Chondrocyte (in vitro differentiated cells): ENCODE measurements at regions not wholly inside any gene's neighbourhood (a gene's known extent, or its start where the extent isn't known, plus 50 kb on each side); places are given as distances from the start of the nearest gene placed in this dataset.

Experiments used
- DNase-seq: peaks from one replicate; pipeline ENCODE4 v3.0.0; 2021; ENCODE audit warnings: mixed read lengths, low spot score
- H3K27ac Mint-ChIP-seq: one replicate; pipeline ENCODE4 v1.8.0; 2021; ENCODE audit warnings: mild to moderate bottlenecking, moderate library complexity, mixed read lengths; ENCODE audit not compliant: unreplicated experiment
- H3K27me3 Mint-ChIP-seq: 2 replicates; pipeline ENCODE4 v1.8.0; 2021; ENCODE audit warnings: low read depth, mixed read lengths
- H3K36me3 Mint-ChIP-seq: 2 replicates; pipeline ENCODE4 v1.8.0; 2021; ENCODE audit warnings: low read depth, mixed read lengths
- H3K4me1 Mint-ChIP-seq: 2 replicates; pipeline ENCODE4 v1.8.0; 2021; ENCODE audit warnings: low read depth, mild to moderate bottlenecking, mixed read lengths
- H3K4me3 Mint-ChIP-seq: one replicate; pipeline ENCODE4 v1.8.0; 2021; ENCODE audit warnings: mild to moderate bottlenecking, moderate library complexity, mixed read lengths; ENCODE audit not compliant: unreplicated experiment
- H3K9me3 Mint-ChIP-seq: 2 replicates; pipeline ENCODE4 v1.8.0; 2021; ENCODE audit warnings: low read depth, mixed read lengths
- TF ChIP-seq, protein P1 (sequence below): fragments of 200-600 bp; sonication (generic); IDR thresholded peaks from 2 replicates; pipeline ENCODE4 v1.5.0; 2021; ENCODE audit warnings: antibody characterized with exemption, mild to moderate bottlenecking, moderate library complexity

DNA sequence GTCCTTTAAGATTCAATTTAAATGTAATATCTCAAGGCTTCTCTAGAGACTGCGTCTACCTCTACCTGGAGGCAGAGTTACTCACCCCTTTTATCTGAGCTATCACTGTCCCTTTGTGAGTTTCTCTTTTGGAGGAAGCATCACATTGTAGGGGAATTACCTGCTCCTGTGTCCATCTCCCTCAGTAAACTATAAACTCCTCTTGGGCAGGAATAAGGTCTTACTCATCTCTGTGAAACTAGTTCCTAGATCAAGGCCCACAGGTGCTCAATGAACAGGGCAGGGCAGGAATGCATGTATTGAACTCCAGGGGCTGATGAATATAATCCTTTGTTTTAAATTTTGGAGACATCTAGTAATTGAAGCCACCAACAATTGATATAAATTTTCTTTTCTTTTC is 139.8 kb upstream of the ERCC6L2 start:
- H3K27ac Mint-ChIP-seq: no peak overlapping the region
- TF ChIP-seq, protein P1, sequence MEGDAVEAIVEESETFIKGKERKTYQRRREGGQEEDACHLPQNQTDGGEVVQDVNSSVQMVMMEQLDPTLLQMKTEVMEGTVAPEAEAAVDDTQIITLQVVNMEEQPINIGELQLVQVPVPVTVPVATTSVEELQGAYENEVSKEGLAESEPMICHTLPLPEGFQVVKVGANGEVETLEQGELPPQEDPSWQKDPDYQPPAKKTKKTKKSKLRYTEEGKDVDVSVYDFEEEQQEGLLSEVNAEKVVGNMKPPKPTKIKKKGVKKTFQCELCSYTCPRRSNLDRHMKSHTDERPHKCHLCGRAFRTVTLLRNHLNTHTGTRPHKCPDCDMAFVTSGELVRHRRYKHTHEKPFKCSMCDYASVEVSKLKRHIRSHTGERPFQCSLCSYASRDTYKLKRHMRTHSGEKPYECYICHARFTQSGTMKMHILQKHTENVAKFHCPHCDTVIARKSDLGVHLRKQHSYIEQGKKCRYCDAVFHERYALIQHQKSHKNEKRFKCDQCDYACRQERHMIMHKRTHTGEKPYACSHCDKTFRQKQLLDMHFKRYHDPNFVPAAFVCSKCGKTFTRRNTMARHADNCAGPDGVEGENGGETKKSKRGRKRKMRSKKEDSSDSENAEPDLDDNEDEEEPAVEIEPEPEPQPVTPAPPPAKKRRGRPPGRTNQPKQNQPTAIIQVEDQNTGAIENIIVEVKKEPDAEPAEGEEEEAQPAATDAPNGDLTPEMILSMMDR: no peak
- H3K4me3 Mint-ChIP-seq: no peak overlapping the region
- no peak for DNase-seq
- peaks cover 3% of the 10 kb centered on the region for H3K36me3 Mint-ChIP-seq
- no peaks in the 10 kb centered on the region for H3K9me3 Mint-ChIP-seq
- H3K4me1 Mint-ChIP-seq: no peaks in the 10 kb centered on the region
- peaks cover 11% of the 10 kb centered on the region for H3K27me3 Mint-ChIP-seq

DNA sequence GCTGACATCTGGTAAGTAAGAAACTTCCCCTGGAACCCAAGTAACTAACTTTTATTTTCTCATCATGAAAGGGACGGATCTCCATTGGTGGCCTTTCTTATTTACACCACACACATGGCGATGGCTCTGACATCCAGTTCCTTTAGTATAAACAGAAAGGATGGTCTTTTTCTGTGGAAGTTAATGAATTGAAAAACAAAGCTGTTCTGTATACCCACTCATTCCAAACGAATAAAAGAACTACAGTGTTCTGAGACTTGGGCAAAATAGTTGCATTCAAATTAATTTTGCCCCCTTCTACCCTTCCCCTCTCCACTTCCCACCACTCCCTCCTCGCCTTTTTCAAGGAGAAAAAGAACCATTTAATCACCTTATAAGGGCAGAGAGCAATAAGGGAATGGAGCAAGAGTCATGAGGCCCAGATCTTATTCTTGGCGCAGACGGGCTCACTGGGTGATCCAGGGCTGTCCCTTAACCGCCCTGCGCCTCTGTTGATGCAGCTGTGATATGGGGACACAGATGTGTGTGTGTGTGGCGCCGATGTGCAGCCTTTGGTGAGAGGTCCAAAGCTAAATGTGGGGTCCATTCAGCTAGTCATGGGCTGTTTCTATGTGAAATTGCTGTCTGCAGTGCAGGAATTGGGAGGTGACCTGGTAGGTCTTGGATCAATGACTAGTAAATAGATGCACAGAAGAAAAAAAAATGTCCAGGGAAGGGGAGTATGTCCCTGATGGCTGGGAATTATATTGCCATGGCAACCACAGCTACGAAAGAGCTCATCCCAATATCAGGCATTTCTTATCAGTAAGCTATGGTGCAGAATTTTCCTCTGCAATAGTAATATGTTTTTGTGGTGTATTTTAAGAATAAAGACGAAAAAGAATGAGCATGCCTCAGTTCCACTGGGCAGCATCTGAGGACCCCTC is 141.5 kb upstream of the ERCC6L2 start:
- Mint-ChIP-seq H3K27ac (no peak overlapping the region), H3K9me3 (no peaks in the 10 kb centered on the region), H3K4me3 (no peak overlapping the region), H3K4me1 (no peaks in the 10 kb centered on the region), H3K36me3 (peaks cover 3% of the 10 kb centered on the region), H3K27me3 (peaks cover 11% of the 10 kb centered on the region)
- DNase-seq: no peak
- TF ChIP-seq, protein P1: no peak

DNA sequence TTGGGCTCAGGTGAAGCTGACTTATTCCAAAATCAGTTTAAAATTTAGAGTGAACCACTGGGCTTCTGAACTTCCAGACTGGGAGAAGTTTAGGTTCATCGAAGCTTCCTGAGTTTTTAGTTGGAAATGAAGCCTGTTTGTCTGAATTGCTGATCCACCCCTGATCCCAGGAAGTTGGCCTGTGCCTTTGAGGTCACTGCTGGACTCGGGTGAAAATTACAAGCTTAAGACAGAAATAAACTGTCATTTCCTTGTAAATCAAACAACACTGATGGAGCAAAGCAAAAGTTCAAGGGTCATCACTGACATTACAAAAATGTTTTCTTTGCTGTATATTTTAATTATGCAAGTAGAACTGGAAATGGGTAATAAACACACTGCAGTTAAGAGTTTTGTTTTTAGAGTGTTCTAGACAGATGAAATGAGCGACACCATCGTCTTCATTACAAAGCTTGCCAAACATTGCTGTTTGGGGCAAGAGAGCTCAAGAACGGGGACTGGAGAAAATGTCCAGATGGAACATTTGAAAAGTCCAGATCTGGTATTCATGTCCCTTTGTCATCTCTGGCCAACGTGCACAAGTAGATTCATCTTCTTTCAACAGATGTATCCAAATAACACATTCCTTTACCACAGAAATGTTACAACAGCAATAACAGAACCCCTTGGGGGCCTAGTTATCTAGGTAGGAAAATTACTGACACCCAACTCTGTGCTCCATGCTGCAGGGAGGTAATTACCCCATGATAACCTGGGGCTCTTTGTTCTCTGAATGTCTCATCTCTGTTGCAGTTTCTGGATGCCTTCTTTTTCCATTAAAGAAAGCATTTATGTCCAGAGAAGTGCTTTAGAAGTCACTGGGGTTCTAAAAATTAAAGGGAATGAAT is 142.4 kb upstream of the ERCC6L2 start:
- no peak overlapping the region for H3K4me3 Mint-ChIP-seq
- peaks cover 3% of the 10 kb centered on the region for H3K4me1 Mint-ChIP-seq
- H3K9me3 Mint-ChIP-seq: no peaks in the 10 kb centered on the region
- H3K27ac Mint-ChIP-seq: no peak overlapping the region
- no peak for DNase-seq
- TF ChIP-seq, protein P1: no peak
- peaks cover 6% of the 10 kb centered on the region for H3K36me3 Mint-ChIP-seq
- H3K27me3 Mint-ChIP-seq: peaks cover 11% of the 10 kb centered on the region

DNA sequence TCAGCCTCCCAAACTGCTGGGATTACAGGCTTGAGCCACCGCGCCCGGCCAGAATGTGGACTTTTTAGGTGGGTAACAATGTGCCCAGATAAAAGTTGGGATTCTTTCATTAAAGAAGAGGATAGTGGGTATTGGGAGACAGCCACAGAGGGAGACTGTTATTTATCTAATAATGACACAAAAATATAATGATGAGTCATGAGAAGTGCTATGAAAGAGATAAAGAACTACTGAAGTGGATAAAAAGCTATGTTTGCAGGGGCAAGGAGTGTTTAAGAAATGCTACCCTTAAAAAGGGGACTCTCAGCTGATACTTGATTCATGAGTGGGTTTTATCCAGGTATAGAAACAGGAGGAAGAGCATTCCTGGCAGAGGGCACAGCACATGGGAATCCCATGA is 143.6 kb upstream of the ERCC6L2 start:
- peaks cover 11% of the 10 kb centered on the region for H3K27me3 Mint-ChIP-seq
- peaks cover 6% of the 10 kb centered on the region for H3K36me3 Mint-ChIP-seq
- no peak overlapping the region for H3K4me3 Mint-ChIP-seq
- H3K4me1 Mint-ChIP-seq: peaks cover 4% of the 10 kb centered on the region
- no peak for DNase-seq
- TF ChIP-seq, protein P1: no peak
- H3K27ac Mint-ChIP-seq: no peak overlapping the region
- H3K9me3 Mint-ChIP-seq: no peaks in the 10 kb centered on the region

DNA sequence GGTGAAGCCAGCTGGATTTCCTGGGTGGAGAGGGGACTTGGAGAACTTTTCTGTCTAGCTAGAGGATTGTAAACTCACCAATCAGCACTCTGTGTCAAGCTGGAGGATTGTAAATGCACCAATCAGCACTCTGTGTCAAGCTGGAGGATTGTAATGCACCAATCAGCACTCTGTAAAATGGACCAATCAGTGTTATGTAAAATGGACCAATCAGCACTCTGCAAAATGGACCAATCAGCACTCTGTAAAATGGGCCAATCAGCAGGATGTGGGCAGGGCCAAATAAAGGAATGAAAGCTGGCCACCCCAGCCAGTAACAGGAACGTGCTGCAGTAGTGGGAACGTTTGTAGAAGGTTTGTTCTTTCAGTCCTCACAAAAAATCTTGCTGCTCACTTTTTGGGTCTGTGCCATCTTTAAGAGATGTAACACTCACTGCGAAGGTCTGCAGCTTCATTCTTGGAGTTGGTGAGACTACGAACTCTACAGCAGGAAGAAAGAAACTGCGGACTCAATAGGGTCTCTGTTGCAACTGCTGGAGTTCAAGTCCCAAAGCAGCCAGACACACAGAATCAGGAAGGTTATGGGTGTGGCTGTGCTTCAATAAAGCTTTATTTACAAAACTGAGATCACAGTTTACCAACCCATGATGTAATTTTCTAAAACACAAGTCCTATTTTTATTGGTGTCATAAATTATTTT is 145.7 kb upstream of the ERCC6L2 start:
- TF ChIP-seq, protein P1: no peak
- H3K4me3 Mint-ChIP-seq: no peak overlapping the region
- no peaks in the 10 kb centered on the region for H3K9me3 Mint-ChIP-seq
- peaks cover 4% of the 10 kb centered on the region for H3K4me1 Mint-ChIP-seq
- H3K27ac Mint-ChIP-seq: no peak overlapping the region
- peaks cover 6% of the 10 kb centered on the region for H3K36me3 Mint-ChIP-seq
- peaks cover 4% of the 10 kb centered on the region for H3K27me3 Mint-ChIP-seq
- DNase-seq: no peak
